ENCODE measurements at regions not wholly inside any gene's neighbourhood (a gene's known extent, or its start where the extent isn't known, plus 50 kb on each side); places are given as distances from the start of the nearest gene placed in this dataset.

GRCh38 chr3:44041726-44042125 is 200.0 kb upstream of the TOPAZ1 start:
- no peak overlapping the region for H2BK12ac ChIP-seq (ENCODE audit: insufficient read length, low read depth, low read length)
- H3K27me3 Mint-ChIP-seq (ENCODE audit: low read depth): no peaks in the 10 kb centered on the region
- H3K9me3 Mint-ChIP-seq: peaks cover 12 to 14% of the 10 kb centered on the region in 2 experiments; a peak in 4 of 5 replicates
- H2AK5ac ChIP-seq (ENCODE audit: insufficient read length, low read length): no peak overlapping the region
- H3K9ac ChIP-seq (ENCODE audit: extremely low read depth, insufficient read length, low read length): no peak overlapping the region
- no peak overlapping the region for H4K8ac ChIP-seq (replicated peaks; ENCODE audit: insufficient read length, low read depth, low read length)
- H4K91ac ChIP-seq (ENCODE audit: insufficient read length, low read depth, low read length): no peak overlapping the region
- H4K20me1 ChIP-seq (ENCODE audit: control insufficient read depth, insufficient read depth, insufficient read length): no peaks in the 10 kb centered on the region
- no peak overlapping the region for H3K56ac ChIP-seq (ENCODE audit: insufficient read length, low read depth, low read length)
- no peak overlapping the region for H3K4me2 ChIP-seq (ENCODE audit: insufficient read depth, insufficient read length, low read length)
- H3K79me1 ChIP-seq (ENCODE audit: insufficient read depth, low read depth, low read length, poor library complexity, severe bottlenecking): no peaks in the 10 kb centered on the region
- no peaks in the 10 kb centered on the region for H3K4me1 ChIP-seq (ENCODE audit: insufficient read depth, low read length)
- peaks cover 5 to 19% (median 5%) of the 10 kb centered on the region in 3 experiments; a peak in 6 of 7 replicates for H3K36me3 Mint-ChIP-seq (ENCODE audit: insufficient read depth in 1 of 3, low read depth in 3 of 3)
- WGBS (ENCODE audit: extremely low coverage, insufficient read length, low lambda C conversion rate): no CpG with 5 or more reads among the region's 4 CpGs
- no peak overlapping the region for H3K4me3 Mint-ChIP-seq
- TF ChIP-seq, protein P1, sequence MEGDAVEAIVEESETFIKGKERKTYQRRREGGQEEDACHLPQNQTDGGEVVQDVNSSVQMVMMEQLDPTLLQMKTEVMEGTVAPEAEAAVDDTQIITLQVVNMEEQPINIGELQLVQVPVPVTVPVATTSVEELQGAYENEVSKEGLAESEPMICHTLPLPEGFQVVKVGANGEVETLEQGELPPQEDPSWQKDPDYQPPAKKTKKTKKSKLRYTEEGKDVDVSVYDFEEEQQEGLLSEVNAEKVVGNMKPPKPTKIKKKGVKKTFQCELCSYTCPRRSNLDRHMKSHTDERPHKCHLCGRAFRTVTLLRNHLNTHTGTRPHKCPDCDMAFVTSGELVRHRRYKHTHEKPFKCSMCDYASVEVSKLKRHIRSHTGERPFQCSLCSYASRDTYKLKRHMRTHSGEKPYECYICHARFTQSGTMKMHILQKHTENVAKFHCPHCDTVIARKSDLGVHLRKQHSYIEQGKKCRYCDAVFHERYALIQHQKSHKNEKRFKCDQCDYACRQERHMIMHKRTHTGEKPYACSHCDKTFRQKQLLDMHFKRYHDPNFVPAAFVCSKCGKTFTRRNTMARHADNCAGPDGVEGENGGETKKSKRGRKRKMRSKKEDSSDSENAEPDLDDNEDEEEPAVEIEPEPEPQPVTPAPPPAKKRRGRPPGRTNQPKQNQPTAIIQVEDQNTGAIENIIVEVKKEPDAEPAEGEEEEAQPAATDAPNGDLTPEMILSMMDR (conservative IDR thresholded peaks at IDR 0.05): no peak
- no peak overlapping the region for H3K27ac Mint-ChIP-seq
- H3K23ac ChIP-seq (ENCODE audit: insufficient read length, low read depth, low read length): no peak overlapping the region
- no peak overlapping the region for H3K14ac ChIP-seq (ENCODE audit: insufficient read depth, low read length)
- H2BK15ac ChIP-seq (ENCODE audit: low read depth, low read length): no peak overlapping the region
- H3K9me3 ChIP-seq (ENCODE audit: control insufficient read depth, low read depth, low read length): no peaks in the 10 kb centered on the region
- no peak overlapping the region for H3K27ac ChIP-seq (ENCODE audit: insufficient read length, low read depth, low read length)
- no peak overlapping the region for H2BK20ac ChIP-seq (ENCODE audit: low read depth, low read length, poor library complexity, severe bottlenecking)
- no peak overlapping the region for H4K5ac ChIP-seq (ENCODE audit: insufficient read length, low read depth, low read length)
- no peaks in the 10 kb centered on the region for H3K4me1 Mint-ChIP-seq
- H2BK120ac ChIP-seq (ENCODE audit: low read depth, low read length, poor library complexity, severe bottlenecking): no peak overlapping the region
- no peaks in the 10 kb centered on the region for H3K23me2 ChIP-seq (ENCODE audit: insufficient read length, low read depth, low read length, poor library complexity, severe bottlenecking)
- no peak overlapping the region for H3K4ac ChIP-seq (ENCODE audit: low read depth, low read length)
- no peak overlapping the region for H3T11ph ChIP-seq (ENCODE audit: low read length)
- H3K79me2 ChIP-seq (ENCODE audit: insufficient read depth, low read length): no peaks in the 10 kb centered on the region
- no peaks in the 10 kb centered on the region for H3K27me3 ChIP-seq (ENCODE audit: insufficient read depth, low read length)
- H2BK5ac ChIP-seq (ENCODE audit: insufficient read length, low read length): no peak overlapping the region
- no peak overlapping the region for H2AFZ ChIP-seq (ENCODE audit: low read length)
- no peak overlapping the region for H3K18ac ChIP-seq (ENCODE audit: insufficient read length, low read depth, low read length)
- DNase-seq: no peak

All from H9 (cell line).